NT2/D1 (cell line): ENCODE measurements at regions not wholly inside any gene's neighbourhood (a gene's known extent, or its start where the extent isn't known, plus 50 kb on each side); places are given as distances from the start of the nearest gene placed in this dataset.

ENCODE experiments used
- YY1 ChIP-seq: IDR thresholded peaks from 2 replicates; pipeline ENCODE4 v1.6.1; 2011; ENCODE audit not compliant: insufficient read length, insufficient read depth
- ZNF274 ChIP-seq: IDR thresholded peaks from 2 replicates; pipeline ENCODE4 v1.6.1; 2011; ENCODE audit warnings: mild to moderate bottlenecking, low read depth, low read length

GRCh38 chr1:221030990-221031389 lies 151.7 kb downstream of the HLX start:
- TF ChIP-seq YY1 (no peak), ZNF274 (no peak)
